Tibial nerve (tissue), 4 donors: ENCODE measurements at regions not wholly inside any gene's neighbourhood (a gene's known extent, or its start where the extent isn't known, plus 50 kb on each side); places are given as distances from the start of the nearest gene placed in this dataset.

Source experiments
- EP300 ChIP-seq, 2 donors: sonication (generic); formaldehyde crosslinking; IDR thresholded peaks; one replicate each; pipeline ENCODE4 v1.6.1; 2017; ENCODE audit warnings: antibody characterized with exemption in 2 of 2, mild to moderate bottlenecking in 1 of 2
- POLR2A ChIP-seq, 2 donors: fragments of 450-650 bp; IDR thresholded peaks; one replicate each; pipeline ENCODE4 v1.6.1; 2017; ENCODE audit warnings: antibody characterized with exemption in 2 of 2, mild to moderate bottlenecking in 2 of 2, moderate library complexity in 2 of 2
- TF ChIP-seq, protein P1 (sequence below), 5 experiments: fragments of 200-600 bp in 3 of 5; fragments of 450-650 bp in 2 of 5; sonication (generic) in 3 of 5; IDR thresholded peaks; one replicate each; pipeline ENCODE4 v1.5.1; 2016 to 2019; ENCODE audit warnings: antibody characterized with exemption in 5 of 5, mild to moderate bottlenecking in 3 of 5, moderate library complexity in 2 of 5

DNA sequence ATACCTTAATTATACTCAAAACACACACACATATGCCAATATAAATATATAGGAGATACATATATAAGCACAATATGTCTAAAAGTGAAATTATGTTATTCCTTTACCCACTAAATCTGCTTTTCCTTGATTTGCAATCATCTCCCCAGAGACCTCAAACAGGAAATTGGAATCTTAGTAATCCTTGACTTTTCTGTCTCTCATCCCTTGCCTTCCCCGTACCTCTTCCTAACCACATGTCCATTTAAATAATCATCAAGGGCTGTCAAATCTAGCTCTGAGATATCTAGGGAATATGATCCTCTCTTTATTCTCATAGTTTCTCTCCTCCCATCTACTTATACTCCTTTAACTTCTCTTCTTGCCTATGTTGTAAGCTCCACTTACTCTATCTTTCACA is 336.6 kb downstream of the HGF start:
- TF ChIP-seq POLR2A (IDR thresholded peaks at IDR 0.05) (no peak), EP300 (IDR thresholded peaks at IDR 0.05) (no peak)
- TF ChIP-seq, protein P1, sequence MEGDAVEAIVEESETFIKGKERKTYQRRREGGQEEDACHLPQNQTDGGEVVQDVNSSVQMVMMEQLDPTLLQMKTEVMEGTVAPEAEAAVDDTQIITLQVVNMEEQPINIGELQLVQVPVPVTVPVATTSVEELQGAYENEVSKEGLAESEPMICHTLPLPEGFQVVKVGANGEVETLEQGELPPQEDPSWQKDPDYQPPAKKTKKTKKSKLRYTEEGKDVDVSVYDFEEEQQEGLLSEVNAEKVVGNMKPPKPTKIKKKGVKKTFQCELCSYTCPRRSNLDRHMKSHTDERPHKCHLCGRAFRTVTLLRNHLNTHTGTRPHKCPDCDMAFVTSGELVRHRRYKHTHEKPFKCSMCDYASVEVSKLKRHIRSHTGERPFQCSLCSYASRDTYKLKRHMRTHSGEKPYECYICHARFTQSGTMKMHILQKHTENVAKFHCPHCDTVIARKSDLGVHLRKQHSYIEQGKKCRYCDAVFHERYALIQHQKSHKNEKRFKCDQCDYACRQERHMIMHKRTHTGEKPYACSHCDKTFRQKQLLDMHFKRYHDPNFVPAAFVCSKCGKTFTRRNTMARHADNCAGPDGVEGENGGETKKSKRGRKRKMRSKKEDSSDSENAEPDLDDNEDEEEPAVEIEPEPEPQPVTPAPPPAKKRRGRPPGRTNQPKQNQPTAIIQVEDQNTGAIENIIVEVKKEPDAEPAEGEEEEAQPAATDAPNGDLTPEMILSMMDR (IDR thresholded peaks at IDR 0.05) = no peak
